Adrenal gland (tissue), 9 donors: ENCODE measurements at regions not wholly inside any gene's neighbourhood (a gene's known extent, or its start where the extent isn't known, plus 50 kb on each side); places are given as distances from the start of the nearest gene placed in this dataset.
"Not testable (repeated sequence)": the region's sequence is repeated elsewhere in the genome, so short reads cannot be mapped to it uniquely, and the experiment has no call there.

Source experiments
- DNase-seq, 7 donors: peaks; one replicate each; pipeline ENCODE4 v3.0.0-alpha.2; 2019 to 2020
- H3K27ac ChIP-seq, 5 donors: fragments of 200-600 bp; sonication (generic) in 4 of 5; 1 replicate in 3 of 5; 2 replicates in 2 of 5; pipeline versions ENCODE4 v1.5.1 to v1.8.0; 2016 to 2020; ENCODE audit warnings: mild to moderate bottlenecking in 1 of 5
- H3K27me3 ChIP-seq: fragments of 200-600 bp; 2 replicates; pipeline ENCODE4 v1.8.0; 2021
- H3K36me3 ChIP-seq, 2 donors: fragments of 200-600 bp; replicated peaks in 1 of 2; 1 replicate in 1 of 2; 2 replicates in 1 of 2; pipeline versions ENCODE4 v1.5.1 to v1.8.0; 2018 to 2022
- H3K4me1 ChIP-seq, 2 donors: fragments of 200-600 bp; replicated peaks in 1 of 2; 1 replicate in 1 of 2; 2 replicates in 1 of 2; pipeline versions ENCODE4 v1.5.1 to v1.8.0; 2018 to 2021
- H3K4me3 ChIP-seq, 4 donors: fragments of 200-600 bp; sonication (generic) in 3 of 4; one replicate each; pipeline ENCODE4 v1.5.1; 2016 to 2018
- H3K9me3 ChIP-seq, 3 donors: fragments of 200-600 bp; sonication (generic) in 1 of 3; replicated peaks in 1 of 3; 1 replicate in 2 of 3; 2 replicates in 1 of 3; pipeline versions ENCODE4 v1.5.1 to v1.8.0; 2016 to 2021
- POLR2A ChIP-seq, 2 donors: fragments of 450-650 bp; IDR thresholded peaks; one replicate each; pipeline ENCODE4 v1.6.1; 2017; ENCODE audit warnings: antibody characterized with exemption in 2 of 2, mild to moderate bottlenecking in 2 of 2, moderate library complexity in 1 of 2
- WGBS, 4 donors: extraction: QIAGEN DNeasy Blood & Tissue Kit in 2 of 4; methylation state at CpG; one replicate each; pipeline versions ENCODE4 v1.1.5 to v1.1.7; 2013 to 2017; 5-methylcytosine and 5-hydroxymethylcytosine counted together
- intact Hi-C, 2 donors: fragments of 100-400 bp; cut with DNase I; formaldehyde crosslinking; loops; one replicate each; pipeline versions ENCODE4 v1.14.1 to v1.15.0; 2022 to 2023
- TF ChIP-seq, protein P1 (sequence below), 6 experiments: fragments of 450-650 bp in 4 of 6; fragments of 200-600 bp in 2 of 6; sonication (generic) in 1 of 6; IDR thresholded peaks; 1 replicate in 5 of 6; 2 replicates in 1 of 6; pipeline versions ENCODE4 v1.5.1 to v1.8.0; 2016 to 2021; ENCODE audit warnings: antibody characterized with exemption in 6 of 6, mild to moderate bottlenecking in 2 of 6, moderate library complexity in 1 of 6
- donor health status: healthy with polysubstance abuse.
- donor health status: Bipolar disorder and iron deficiency.
- donor health status: DM: yes; HTN: yes; CAD: no.
- donor health status: DM: no; HTN: no; CAD: no.
- donor health status: DM: no; HTN: no; CAD: no.

DNA sequence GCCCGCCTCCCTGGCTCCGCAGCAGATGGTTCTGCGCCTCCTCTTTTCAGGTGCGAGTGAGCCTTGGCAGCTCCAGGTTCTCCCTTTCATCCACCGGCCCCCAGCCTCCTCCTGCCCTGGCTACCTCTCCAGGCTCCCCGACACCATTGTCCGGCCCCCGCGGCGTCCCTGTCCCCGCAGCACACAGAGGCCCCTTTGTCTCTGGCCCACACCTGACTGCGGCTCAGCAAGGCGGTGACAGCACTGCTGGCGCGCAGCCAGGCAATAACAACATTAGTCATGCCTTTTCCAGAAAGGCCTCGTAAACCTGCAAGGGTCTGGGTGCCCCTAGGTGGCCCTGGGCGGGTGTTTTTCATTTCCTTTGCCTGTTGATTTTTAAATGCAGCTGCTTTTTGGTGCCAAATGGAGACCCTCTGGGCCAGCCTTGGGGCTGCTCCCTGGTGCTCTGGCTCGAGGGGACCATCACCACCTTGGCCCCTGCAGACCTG, 73.2 kb upstream of the MEDAG start:
- intact Hi-C loops, result no loop called here
- H3K9me3 ChIP-seq, result no peaks in the 10 kb centered on the region
- H3K27ac ChIP-seq, result no peak overlapping the region
- 30 to 35% (median 31%) methylated on average over 6 to 18 of the region's 18 CpGs for WGBS, 4 donors
- no peak for TF ChIP-seq POLR2A (IDR thresholded peaks at IDR 0.05)
- peak; percentile 71 to 87 (median 83) for DNase-seq
- H3K36me3 ChIP-seq, result no peaks in the 10 kb centered on the region
- peaks cover 15 to 16% of the 10 kb centered on the region in 2 donors for H3K4me1 ChIP-seq
- no peak overlapping the region for H3K4me3 ChIP-seq
- no peaks in the 10 kb centered on the region for H3K27me3 ChIP-seq

DNA sequence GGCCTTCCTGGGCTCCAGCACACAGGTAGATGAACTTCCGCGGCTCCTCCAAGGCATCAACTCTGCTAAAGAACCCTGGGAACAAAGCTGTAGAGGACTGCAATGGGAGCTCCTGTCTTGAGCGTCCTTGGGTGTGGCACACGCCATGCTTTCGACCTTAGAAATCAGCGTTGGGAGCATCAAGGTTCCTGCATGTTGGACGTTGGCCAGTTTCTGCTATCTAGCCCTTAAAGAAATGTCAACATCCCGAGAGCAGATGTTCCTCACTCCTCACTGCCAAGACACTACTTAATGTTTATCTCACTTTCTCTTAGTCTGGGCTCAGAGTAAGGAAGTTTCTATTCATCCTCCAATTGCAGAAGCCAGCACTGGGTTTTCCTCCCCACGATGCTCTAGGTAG, 70.6 kb upstream of the MEDAG start:
- intact Hi-C loops, result no loop called here
- TF ChIP-seq, protein P1, sequence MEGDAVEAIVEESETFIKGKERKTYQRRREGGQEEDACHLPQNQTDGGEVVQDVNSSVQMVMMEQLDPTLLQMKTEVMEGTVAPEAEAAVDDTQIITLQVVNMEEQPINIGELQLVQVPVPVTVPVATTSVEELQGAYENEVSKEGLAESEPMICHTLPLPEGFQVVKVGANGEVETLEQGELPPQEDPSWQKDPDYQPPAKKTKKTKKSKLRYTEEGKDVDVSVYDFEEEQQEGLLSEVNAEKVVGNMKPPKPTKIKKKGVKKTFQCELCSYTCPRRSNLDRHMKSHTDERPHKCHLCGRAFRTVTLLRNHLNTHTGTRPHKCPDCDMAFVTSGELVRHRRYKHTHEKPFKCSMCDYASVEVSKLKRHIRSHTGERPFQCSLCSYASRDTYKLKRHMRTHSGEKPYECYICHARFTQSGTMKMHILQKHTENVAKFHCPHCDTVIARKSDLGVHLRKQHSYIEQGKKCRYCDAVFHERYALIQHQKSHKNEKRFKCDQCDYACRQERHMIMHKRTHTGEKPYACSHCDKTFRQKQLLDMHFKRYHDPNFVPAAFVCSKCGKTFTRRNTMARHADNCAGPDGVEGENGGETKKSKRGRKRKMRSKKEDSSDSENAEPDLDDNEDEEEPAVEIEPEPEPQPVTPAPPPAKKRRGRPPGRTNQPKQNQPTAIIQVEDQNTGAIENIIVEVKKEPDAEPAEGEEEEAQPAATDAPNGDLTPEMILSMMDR (IDR thresholded peaks at IDR 0.05), result no peak
- TF ChIP-seq POLR2A (IDR thresholded peaks at IDR 0.05), result no peak
- Histone ChIP-seq H3K9me3 (no peaks in the 10 kb centered on the region), H3K27me3 (no peaks in the 10 kb centered on the region), H3K4me1 (peaks cover 15 to 16% of the 10 kb centered on the region in 2 donors), H3K4me3 (no peak overlapping the region), H3K27ac (no peak overlapping the region), H3K36me3 (no peaks in the 10 kb centered on the region)
- 31 to 45% (median 36%) methylated on average over 6 to 9 of the region's 9 CpGs for WGBS, 4 donors
- DNase-seq, result peak in 4 of 7 donors; percentile 40 to 66 (median 48)

DNA sequence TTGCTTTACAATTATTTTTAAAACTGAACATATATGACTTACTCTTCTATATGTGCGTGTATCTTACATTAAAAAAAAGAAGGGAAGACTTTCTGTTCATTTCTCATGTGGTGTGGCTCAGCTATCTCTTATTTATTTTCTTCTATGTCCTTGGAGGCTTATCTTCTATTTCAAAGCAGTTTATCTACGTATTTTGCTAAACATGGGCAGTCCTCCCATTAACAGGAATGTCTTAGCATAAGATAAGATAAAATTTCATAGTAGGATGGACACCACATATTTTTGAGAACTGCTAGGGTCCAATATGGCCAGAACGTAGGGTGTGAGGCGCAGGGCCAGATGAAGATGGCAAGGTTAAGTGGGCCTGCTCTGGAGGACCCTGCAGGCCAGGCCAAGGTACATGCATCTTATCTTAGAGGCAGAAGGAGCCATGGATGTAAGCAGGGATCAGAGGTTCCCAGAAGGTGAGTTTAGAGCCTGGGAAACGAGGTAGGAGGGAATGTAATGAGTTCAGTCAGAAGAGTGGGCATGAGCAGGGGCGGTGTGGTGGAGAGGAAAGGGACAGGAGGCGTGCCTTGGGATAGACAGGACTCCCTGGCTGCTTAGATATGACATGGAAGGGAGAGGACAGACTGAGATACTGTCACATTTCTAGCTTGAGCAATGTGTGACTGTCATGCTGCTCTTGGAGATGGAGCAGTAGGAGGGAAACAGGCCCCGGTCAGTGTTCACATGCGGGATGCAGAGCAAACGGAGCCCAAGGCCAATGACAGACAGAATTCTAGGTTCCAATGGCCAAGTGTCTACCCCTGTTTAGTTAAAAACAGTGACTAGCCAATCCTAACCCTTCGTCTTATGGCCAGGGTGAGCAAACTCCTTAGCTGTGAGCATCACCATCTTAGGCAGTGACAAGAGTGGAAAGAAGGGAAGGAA, 68.6 kb upstream of the MEDAG start:
- DNase-seq, result no peak
- no peaks in the 10 kb centered on the region for H3K36me3 ChIP-seq
- intact Hi-C loops, result no loop called here
- no peak overlapping the region for H3K4me3 ChIP-seq
- H3K27me3 ChIP-seq, result no peaks in the 10 kb centered on the region
- H3K9me3 ChIP-seq, result no peaks in the 10 kb centered on the region
- TF ChIP-seq, protein P1 (IDR thresholded peaks at IDR 0.05), result no peak
- TF ChIP-seq POLR2A (IDR thresholded peaks at IDR 0.05), result no peak
- H3K4me1 ChIP-seq, result peaks cover 15 to 16% of the 10 kb centered on the region in 2 donors
- H3K27ac ChIP-seq, result peak overlapping the region; percentile 19 to 64 (median 48)
- 60 to 73% (median 66%) methylated on average over 11 of the region's 11 CpGs for WGBS, 4 donors

DNA sequence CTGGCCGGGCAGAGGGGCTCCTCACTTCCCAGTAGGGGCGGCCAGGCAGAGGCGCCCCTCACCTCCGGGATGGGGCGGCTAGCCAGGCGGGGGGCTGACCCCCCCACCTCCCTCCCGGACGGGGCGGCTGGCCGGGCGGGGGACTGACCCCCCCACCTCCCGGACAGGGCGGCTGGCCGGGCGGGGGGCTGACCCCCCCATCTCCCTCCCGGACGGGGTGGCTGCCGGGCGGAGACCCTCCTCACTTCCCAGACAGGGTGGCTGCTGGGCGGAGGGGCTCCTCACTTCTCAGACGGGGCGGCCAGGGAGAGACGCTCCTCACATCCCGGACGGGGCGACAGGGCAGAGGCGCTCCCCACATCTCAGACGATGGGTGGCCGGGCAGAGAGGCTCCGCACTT, 66.4 kb upstream of the MEDAG start:
- peaks cover 15 to 16% of the 10 kb centered on the region in 2 donors for H3K4me1 ChIP-seq
- intact Hi-C loops, H3K27ac ChIP-seq, H3K36me3 ChIP-seq, H3K4me3 ChIP-seq, H3K9me3 ChIP-seq, DNase-seq, H3K27me3 ChIP-seq: not testable (repeated sequence)
- WGBS, 4 donors, result 87 to 96% (median 92%) methylated on average over 3 to 20 of the region's 30 CpGs; no CpG with 5 or more reads in 1 of the 4 donors

DNA sequence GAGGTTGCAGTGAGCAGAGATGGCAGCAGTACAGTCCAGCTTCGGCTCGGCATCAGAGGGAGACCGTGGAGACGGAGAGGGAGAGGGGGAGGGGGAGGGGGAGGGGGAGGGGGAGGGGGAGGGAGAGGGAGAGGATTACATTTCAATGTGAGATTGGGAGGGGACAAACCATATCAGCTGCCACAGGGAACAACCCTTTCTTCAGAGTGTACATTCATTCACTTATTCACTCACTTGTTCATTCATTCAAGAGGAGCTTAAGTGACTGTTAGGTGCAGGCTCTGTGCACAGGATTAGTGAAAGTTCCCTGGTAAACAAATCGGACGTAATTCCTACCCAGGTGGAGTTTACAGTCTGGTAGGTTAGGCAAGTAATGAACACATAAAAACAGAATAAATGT, 65.6 kb upstream of the MEDAG start:
- intact Hi-C loops, result no loop called here
- WGBS, 4 donors, result 80 to 93% (median 88%) methylated on average over 2 to 6 of the region's 6 CpGs

More for the DNA sequence above, 65.6 kb upstream of the MEDAG start:
- Histone ChIP-seq H3K36me3 (no peaks in the 10 kb centered on the region), H3K27ac (no peak overlapping the region), H3K27me3 (no peaks in the 10 kb centered on the region), H3K4me3 (no peak overlapping the region), H3K4me1 (peaks cover 15 to 16% of the 10 kb centered on the region in 2 donors), H3K9me3 (no peaks in the 10 kb centered on the region)
- DNase-seq, result no peak
- TF ChIP-seq, protein P1 (IDR thresholded peaks at IDR 0.05), result no peak
- no peak for TF ChIP-seq POLR2A (IDR thresholded peaks at IDR 0.05)
